ENCODE measurements at regions not wholly inside any gene's neighbourhood (a gene's known extent, or its start where the extent isn't known, plus 50 kb on each side); places are given as distances from the start of the nearest gene placed in this dataset.
A peak's percentile ranks its signal among the peaks of the same experiment; 100 is the strongest.
"Not testable (repeated sequence)": the region's sequence is repeated elsewhere in the genome, so short reads cannot be mapped to it uniquely, and the experiment has no call there.

- Mint-ChIP-seq H3K36me3 (ENCODE audit: low read depth) (peaks cover 10% of the 10 kb centered on the region; the same call in 1 of the 2 replicates), H3K9me3 (no peaks in the 10 kb centered on the region), H3K4me1 (ENCODE audit: low read depth) (no peaks in the 10 kb centered on the region), H3K27ac (no peak overlapping the region), H3K4me3 (no peak overlapping the region), H3K27me3 (ENCODE audit: insufficient read depth) (no peaks in the 10 kb centered on the region; the same call in 1 of the 2 replicates)
- DNase-seq = no peak
- no peak for TF ChIP-seq CTCF (IDR thresholded peaks at IDR 0.05)
Observed at GRCh38 chr14:38578278-38578681, 322.4 kb upstream of the CLEC14A start.

GRCh38 chr14:38567703-38568102, 311.8 kb upstream of the CLEC14A start:
- Mint-ChIP-seq H3K4me1 (ENCODE audit: low read depth) (peaks cover 17% of the 10 kb centered on the region), H3K27me3 (ENCODE audit: insufficient read depth) (no peaks in the 10 kb centered on the region; the same call in 1 of the 2 replicates), H3K9me3 (peaks cover 4% of the 10 kb centered on the region; the same call in 1 of the 2 replicates), H3K36me3 (ENCODE audit: low read depth) (peaks cover 6% of the 10 kb centered on the region; the same call in 1 of the 2 replicates), H3K27ac (no peak overlapping the region), H3K4me3 (no peak overlapping the region)
- no peak for TF ChIP-seq CTCF (IDR thresholded peaks at IDR 0.05)
- DNase-seq = no peak

GRCh38 chr14:38561657-38562056, 305.8 kb upstream of the CLEC14A start:
- DNase-seq = no peak
- Mint-ChIP-seq H3K4me3 (no peak overlapping the region), H3K27ac (no peak overlapping the region), H3K9me3 (peaks cover 39% of the 10 kb centered on the region), H3K36me3 (ENCODE audit: low read depth) (peaks cover 20% of the 10 kb centered on the region), H3K27me3 (ENCODE audit: insufficient read depth) (no peaks in the 10 kb centered on the region), H3K4me1 (ENCODE audit: low read depth) (peaks cover 14% of the 10 kb centered on the region)
- TF ChIP-seq CTCF (IDR thresholded peaks at IDR 0.05) = no peak

GRCh38 chr14:38559711-38560110, 303.8 kb upstream of the CLEC14A start:
- TF ChIP-seq CTCF (IDR thresholded peaks at IDR 0.05) = no peak
- Mint-ChIP-seq H3K27me3 (ENCODE audit: insufficient read depth) (no peaks in the 10 kb centered on the region), H3K4me3 (no peak overlapping the region)

GRCh38 chr14:38557391-38557790, 301.5 kb upstream of the CLEC14A start:
- H3K27me3 Mint-ChIP-seq (ENCODE audit: insufficient read depth) = not testable (repeated sequence)
- Mint-ChIP-seq H3K4me3 (peak overlapping the region; percentile 22; the same call in 1 of the 2 replicates), H3K27ac (peak overlapping the region; percentile 67), H3K9me3 (peaks cover 35% of the 10 kb centered on the region), H3K36me3 (ENCODE audit: low read depth) (peaks cover 21% of the 10 kb centered on the region), H3K4me1 (ENCODE audit: low read depth) (peaks cover 49% of the 10 kb centered on the region)
- DNase-seq = peak; percentile 64

More at GRCh38 chr14:38559711-38560110, 303.8 kb upstream of the CLEC14A start:
- DNase-seq = no peak
- Mint-ChIP-seq H3K9me3 (peaks cover 39% of the 10 kb centered on the region), H3K27ac (no peak overlapping the region), H3K4me1 (ENCODE audit: low read depth) (peaks cover 26% of the 10 kb centered on the region), H3K36me3 (ENCODE audit: low read depth) (peaks cover 27% of the 10 kb centered on the region)

- peaks cover 21% of the 10 kb centered on the region for H3K36me3 Mint-ChIP-seq (ENCODE audit: low read depth)
Observed at GRCh38 chr14:38556252-38556651, 300.4 kb upstream of the CLEC14A start.

More at GRCh38 chr14:38556252-38556651, 300.4 kb upstream of the CLEC14A start:
- Mint-ChIP-seq H3K4me3 (no peak overlapping the region), H3K9me3 (peaks cover 35% of the 10 kb centered on the region), H3K27ac (no peak overlapping the region), H3K27me3 (ENCODE audit: insufficient read depth) (no peaks in the 10 kb centered on the region), H3K4me1 (ENCODE audit: low read depth) (peaks cover 60% of the 10 kb centered on the region)
- no peak for DNase-seq
- no peak for TF ChIP-seq CTCF (IDR thresholded peaks at IDR 0.05)

All from HFFc6 (cell line).